ENCODE measurements at regions not wholly inside any gene's neighbourhood (a gene's known extent, or its start where the extent isn't known, plus 50 kb on each side); places are given as distances from the start of the nearest gene placed in this dataset.
"Not testable (repeated sequence)": the region's sequence is repeated elsewhere in the genome, so short reads cannot be mapped to it uniquely, and the experiment has no call there.

DNA sequence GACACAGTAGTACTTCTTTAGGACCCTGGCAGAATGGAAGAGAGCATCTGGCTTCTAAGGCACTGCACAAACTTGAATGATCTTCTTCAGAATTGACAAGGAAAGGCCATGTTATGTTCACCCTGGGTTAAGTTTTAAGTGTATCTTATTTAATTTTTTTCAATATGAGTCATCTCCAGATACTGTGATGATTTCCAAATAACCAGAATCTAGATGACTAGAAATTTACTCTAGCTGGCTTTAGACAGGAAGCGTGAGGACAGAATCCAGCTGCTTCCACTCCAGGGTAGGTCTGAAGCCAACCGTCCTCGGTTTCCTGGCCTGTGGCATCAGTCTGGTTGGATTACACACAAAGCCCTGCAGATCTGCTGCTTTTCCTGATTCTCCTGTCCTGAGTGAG lies 370.5 kb downstream of the BCL2L11 start:
- TF ChIP-seq POLR2A (IDR thresholded peaks at IDR 0.05); POLR2AphosphoS5 (IDR thresholded peaks at IDR 0.05); EP300 (IDR thresholded peaks at IDR 0.05; ENCODE audit: low read depth): not testable (repeated sequence)
- TF ChIP-seq, protein P1, sequence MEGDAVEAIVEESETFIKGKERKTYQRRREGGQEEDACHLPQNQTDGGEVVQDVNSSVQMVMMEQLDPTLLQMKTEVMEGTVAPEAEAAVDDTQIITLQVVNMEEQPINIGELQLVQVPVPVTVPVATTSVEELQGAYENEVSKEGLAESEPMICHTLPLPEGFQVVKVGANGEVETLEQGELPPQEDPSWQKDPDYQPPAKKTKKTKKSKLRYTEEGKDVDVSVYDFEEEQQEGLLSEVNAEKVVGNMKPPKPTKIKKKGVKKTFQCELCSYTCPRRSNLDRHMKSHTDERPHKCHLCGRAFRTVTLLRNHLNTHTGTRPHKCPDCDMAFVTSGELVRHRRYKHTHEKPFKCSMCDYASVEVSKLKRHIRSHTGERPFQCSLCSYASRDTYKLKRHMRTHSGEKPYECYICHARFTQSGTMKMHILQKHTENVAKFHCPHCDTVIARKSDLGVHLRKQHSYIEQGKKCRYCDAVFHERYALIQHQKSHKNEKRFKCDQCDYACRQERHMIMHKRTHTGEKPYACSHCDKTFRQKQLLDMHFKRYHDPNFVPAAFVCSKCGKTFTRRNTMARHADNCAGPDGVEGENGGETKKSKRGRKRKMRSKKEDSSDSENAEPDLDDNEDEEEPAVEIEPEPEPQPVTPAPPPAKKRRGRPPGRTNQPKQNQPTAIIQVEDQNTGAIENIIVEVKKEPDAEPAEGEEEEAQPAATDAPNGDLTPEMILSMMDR (IDR thresholded peaks at IDR 0.05), result not testable (repeated sequence)
